ENCODE measurements at regions not wholly inside any gene's neighbourhood (a gene's known extent, or its start where the extent isn't known, plus 50 kb on each side); places are given as distances from the start of the nearest gene placed in this dataset.

DNA sequence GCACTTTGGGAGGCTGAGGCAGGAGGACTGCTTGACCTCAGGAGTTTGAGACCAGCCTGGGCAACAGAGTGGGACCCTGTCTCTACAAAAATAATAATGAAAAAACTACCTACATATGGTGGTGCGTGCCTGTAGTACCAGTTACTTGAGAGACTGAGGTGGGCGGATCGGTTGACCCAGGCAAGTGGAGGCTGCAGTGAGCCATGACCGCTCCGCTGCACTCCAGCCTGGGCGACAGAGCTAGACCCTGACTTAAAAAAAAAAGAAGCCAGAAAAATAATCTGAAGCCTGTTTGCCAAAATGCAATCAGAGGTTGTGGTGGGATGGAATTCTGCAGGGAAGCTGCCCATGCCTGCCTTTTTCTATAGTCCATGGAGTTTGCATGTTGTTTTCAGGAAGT lies 50.4 kb upstream of the GGTA1 start:
- peak overlapping the region in 1 of 10 experiments; percentile 54; a peak in 1 of 20 replicates for H3K4me3 ChIP-seq
- no peaks in the 10 kb centered on the region for H3K27me3 ChIP-seq
- H3K4me1 ChIP-seq = peaks cover 34 to 65% (median 60%) of the 10 kb centered on the region in 10 experiments
- H3K9ac ChIP-seq = 0 out of 22 replicates have a peak overlapping the region, but pooled peaks of 1 of the 11 experiments have one; percentile 63
- no peak overlapping the region for H3K27ac ChIP-seq
- H3K9me3 ChIP-seq (replicated peaks in 1 of 11) = no peaks in the 10 kb centered on the region
- H3K36me3 ChIP-seq = no peaks in the 10 kb centered on the region
- H3K4me2 ChIP-seq = peak overlapping the region; percentile 71 to 98 (median 87)
- TF ChIP-seq Cebpa-rat (IDR thresholded peaks at IDR 0.05) = no peak
- H4K20me1 ChIP-seq = peaks cover 0 to 17% (median 0%) of the 10 kb centered on the region in 11 experiments; a peak in 2 of 22 replicates

DNA sequence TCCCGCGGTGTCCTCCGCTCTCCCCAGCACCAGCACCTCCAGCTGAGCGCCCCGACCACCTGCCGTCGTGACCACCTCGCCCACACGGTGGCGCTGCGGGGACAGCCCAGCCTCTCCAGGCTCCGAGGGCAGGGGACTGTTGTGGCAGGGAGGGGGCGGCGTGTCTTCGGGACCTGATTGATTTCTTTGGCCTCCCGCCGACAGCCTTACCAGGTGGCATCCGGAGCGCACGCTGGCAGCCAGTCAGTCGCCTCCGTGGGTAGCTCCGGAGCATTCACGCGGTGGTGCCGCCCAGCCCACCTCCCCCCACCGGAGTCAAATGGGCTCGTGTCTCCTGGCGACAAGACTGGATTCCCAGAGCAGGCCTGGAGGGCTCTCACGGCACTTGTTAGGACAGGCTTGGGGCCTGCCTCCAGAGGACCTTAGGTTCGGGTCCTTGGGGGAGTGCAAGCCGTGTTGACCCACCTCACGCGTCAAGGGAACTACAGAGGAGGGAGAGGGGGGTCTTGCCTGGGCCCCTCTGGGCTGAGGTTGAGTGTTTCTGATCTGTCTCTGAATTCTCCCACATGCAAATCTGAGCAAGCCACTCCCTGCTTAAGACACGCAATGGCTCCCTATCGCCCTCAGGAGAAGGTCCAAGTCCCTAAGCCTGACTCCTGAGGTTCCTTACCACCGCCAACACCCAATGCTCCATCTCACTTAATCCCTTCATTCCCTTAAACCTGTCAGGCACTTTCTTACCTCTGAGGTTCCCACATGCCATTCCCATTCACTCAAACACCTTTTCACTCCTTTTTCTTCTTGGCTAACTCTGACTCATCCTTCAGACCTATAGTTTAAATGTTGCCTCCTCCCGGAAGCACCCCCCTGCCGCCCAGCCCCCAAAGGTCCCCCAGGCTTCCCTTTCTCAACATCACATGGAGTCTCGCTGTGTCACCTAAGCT lies 51.2 kb upstream of the GGTA1 start:
- H4K20me1 ChIP-seq = peaks cover 0 to 17% (median 0%) of the 10 kb centered on the region in 11 experiments; a peak in 2 of 22 replicates
- peak overlapping the region in 10 of 11 experiments; percentile 14 to 63 (median 46); a peak in 12 of 22 replicates for H3K9ac ChIP-seq
- H3K9me3 ChIP-seq (replicated peaks in 1 of 11) = no peaks in the 10 kb centered on the region
- H3K36me3 ChIP-seq = no peaks in the 10 kb centered on the region
- H3K4me1 ChIP-seq = peaks cover 35 to 65% (median 58%) of the 10 kb centered on the region in 10 experiments
- no peaks in the 10 kb centered on the region for H3K27me3 ChIP-seq
- peak overlapping the region in 6 of 10 experiments; percentile 35 to 64 (median 44); a peak in 12 of 20 replicates for H3K4me3 ChIP-seq
- H3K4me2 ChIP-seq = peak overlapping the region; percentile 71 to 98 (median 87)
- TF ChIP-seq Cebpa-rat (IDR thresholded peaks at IDR 0.05) = no peak
- H3K27ac ChIP-seq = no peak overlapping the region; a peak in 1 of 22 replicates

DNA sequence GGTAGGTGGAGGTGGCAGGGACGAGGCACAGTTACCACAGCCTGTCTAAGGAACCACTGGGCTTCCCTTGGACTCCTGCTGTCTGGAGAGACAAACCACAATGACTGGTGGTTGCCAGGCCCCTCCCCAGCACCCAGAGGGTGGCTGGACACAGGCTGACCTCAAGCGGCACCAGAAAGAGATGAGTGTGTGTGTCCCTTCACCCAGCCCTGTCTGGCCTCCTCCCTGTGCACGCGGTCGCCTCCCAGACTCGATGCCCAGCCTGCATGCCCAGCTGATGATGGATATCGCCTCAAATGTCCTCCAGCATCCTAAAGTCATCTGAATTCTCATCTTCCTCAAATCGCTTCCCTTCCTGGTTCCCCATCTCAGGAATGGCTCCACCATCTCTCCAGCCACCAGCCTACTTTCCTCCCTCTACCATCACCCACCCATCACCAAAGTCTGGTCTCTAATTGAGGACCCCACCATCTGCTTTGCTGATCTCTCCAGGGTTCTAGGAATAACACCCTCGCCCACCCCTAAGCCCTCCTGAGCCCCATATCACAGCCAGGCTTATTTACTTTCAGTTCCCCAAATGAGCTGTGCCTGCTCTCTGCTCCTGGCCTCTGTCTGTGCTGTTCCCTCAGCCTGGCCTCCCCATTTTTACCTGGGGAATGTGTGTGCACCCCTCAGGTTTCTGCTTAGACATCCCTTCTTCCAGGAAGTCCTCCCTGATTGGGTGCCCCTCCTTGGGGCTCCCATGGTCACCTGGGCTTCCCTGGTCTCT lies 52.5 kb upstream of the GGTA1 start:
- Histone ChIP-seq H3K9me3 (replicated peaks in 1 of 11) (no peaks in the 10 kb centered on the region), H3K27ac (no peak overlapping the region), H4K20me1 (peaks cover 0 to 17% (median 0%) of the 10 kb centered on the region in 11 experiments; a peak in 2 of 22 replicates), H3K4me1 (peaks cover 45 to 72% (median 66%) of the 10 kb centered on the region in 10 experiments), H3K4me3 (no peak overlapping the region), H3K9ac (no peak overlapping the region), H3K27me3 (no peaks in the 10 kb centered on the region), H3K36me3 (no peaks in the 10 kb centered on the region), H3K4me2 (peak overlapping the region; percentile 11 to 92 (median 54); a peak in 21 of 22 replicates)
- no peak for TF ChIP-seq Cebpa-rat (IDR thresholded peaks at IDR 0.05)

DNA sequence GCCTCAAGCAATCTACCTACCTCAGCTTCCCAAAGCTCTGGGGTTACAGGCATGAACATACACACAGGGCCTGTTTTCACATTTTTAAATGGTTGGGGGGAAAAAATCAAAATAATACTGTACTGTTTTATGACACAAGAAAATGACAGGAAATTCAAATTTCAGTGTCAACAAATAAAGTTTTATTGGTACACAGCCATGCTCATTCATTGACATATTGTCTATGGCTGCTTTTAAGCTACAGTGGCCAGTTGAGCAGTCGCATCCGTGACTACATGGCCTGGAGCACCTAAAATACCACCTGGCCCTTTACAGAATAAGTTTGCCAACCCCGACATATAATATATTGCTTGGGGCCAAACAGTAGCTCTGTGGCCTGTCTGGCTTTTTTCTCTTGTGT lies 56.4 kb upstream of the GGTA1 start:
- no peaks in the 10 kb centered on the region for H3K9me3 ChIP-seq (replicated peaks in 1 of 11)

DNA sequence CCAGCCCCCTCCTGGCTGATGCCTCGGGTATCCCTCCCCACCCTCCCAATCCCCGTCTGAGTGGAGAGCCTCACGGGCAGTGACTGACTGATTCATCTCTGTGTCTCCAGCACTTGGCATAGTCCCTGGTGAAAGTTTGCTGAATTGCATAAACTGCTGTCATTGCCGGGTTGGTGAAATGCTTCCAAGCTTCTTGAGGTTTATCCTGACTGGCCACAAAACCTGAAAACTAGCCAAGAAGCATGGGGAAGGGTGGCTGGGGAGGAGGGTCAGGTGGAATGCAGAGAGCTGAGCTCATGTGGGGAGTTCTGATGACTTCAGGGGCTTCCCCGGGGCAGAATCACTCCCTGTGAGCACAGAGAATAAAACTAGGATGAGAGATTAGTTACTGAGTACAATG lies 56.9 kb upstream of the GGTA1 start:
- H3K4me1 ChIP-seq = peaks cover 66 to 100% (median 95%) of the 10 kb centered on the region in 10 experiments
- peak overlapping the region; percentile 74 to 96 (median 88) for H3K4me2 ChIP-seq
- no peaks in the 10 kb centered on the region for H3K27me3 ChIP-seq
- H3K9ac ChIP-seq = peak overlapping the region in 1 of 11 experiments; percentile 68; a peak in 1 of 22 replicates
- no peak overlapping the region for H3K4me3 ChIP-seq
- no peaks in the 10 kb centered on the region for H3K36me3 ChIP-seq
- H3K27ac ChIP-seq = peak overlapping the region in 2 of 11 experiments; percentile 77 to 88; a peak in 5 of 22 replicates
- no peaks in the 10 kb centered on the region for H3K9me3 ChIP-seq (replicated peaks in 1 of 11)
- no peak for TF ChIP-seq Cebpa-rat (IDR thresholded peaks at IDR 0.05)
- peaks cover 0 to 15% (median 0%) of the 10 kb centered on the region in 11 experiments; a peak in 2 of 22 replicates for H4K20me1 ChIP-seq

More for the DNA sequence above, 56.4 kb upstream of the GGTA1 start:
- H3K9ac ChIP-seq = no peak overlapping the region
- no peaks in the 10 kb centered on the region for H3K36me3 ChIP-seq
- no peaks in the 10 kb centered on the region for H3K27me3 ChIP-seq
- H4K20me1 ChIP-seq = peaks cover 0 to 17% (median 0%) of the 10 kb centered on the region in 11 experiments; a peak in 2 of 22 replicates
- TF ChIP-seq Cebpa-rat (IDR thresholded peaks at IDR 0.05) = no peak
- peaks cover 70 to 100% (median 93%) of the 10 kb centered on the region in 10 experiments for H3K4me1 ChIP-seq
- peak overlapping the region in 5 of 11 experiments; percentile 82 to 96 (median 88); a peak in 8 of 22 replicates for H3K4me2 ChIP-seq
- H3K4me3 ChIP-seq = no peak overlapping the region
- H3K27ac ChIP-seq = no peak overlapping the region

DNA sequence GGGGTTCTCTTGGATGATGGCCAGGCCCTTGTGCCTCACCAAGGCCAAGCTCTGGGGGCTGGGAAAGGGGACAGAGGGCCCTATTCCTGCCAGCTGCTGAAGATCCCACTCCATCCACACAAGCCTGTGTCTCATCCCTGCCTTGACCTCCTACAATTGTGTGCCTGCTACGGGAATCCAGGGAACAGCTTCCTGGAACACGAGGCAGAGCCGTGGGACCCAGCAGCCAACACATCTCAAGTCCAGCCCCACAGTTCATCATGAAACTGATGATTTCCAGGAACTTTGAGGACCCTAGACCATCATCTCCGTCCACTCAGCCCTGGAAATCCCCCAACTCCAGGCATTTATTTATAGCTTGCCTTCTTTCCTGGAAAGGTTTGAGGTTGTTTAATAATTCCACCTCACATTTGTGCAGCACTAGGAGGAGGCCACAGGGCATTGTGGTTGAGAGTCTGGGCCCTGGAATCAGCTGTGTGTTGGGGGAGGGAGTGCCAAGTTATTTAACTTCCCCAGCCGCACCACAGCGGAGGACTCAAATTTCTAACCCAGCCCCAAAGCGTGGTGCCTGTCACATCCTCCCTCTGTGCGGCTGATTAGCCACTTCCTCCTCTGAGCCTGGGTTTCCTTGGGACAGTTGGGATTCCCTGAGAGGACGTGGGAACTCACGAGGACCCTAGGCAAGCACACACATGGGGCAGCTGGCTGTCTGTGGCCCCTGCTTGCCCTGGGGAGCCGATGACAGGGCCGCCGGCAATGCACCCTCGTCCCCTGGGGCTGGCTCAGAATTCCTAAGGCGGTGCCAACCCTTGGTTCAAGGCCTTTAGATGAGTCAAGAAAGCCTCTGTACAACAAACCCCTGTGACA lies 58.2 kb upstream of the GGTA1 start:
- Histone ChIP-seq H3K4me3 (peak overlapping the region in 4 of 10 experiments; percentile 3 to 37 (median 22); a peak in 6 of 20 replicates), H3K27me3 (no peaks in the 10 kb centered on the region), H3K9ac (peak overlapping the region in 9 of 11 experiments; percentile 46 to 69 (median 62); a peak in 17 of 22 replicates), H3K27ac (peak overlapping the region; percentile 29 to 88 (median 79); a peak in 21 of 22 replicates), H3K4me1 (peaks cover 62 to 100% (median 94%) of the 10 kb centered on the region in 10 experiments), H3K9me3 (replicated peaks in 1 of 11) (no peaks in the 10 kb centered on the region), H3K36me3 (no peaks in the 10 kb centered on the region), H4K20me1 (peaks cover 0 to 3% (median 0%) of the 10 kb centered on the region in 11 experiments; a peak in 1 of 22 replicates), H3K4me2 (peak overlapping the region; percentile 74 to 96 (median 88))
- no peak for TF ChIP-seq Cebpa-rat (IDR thresholded peaks at IDR 0.05)

DNA sequence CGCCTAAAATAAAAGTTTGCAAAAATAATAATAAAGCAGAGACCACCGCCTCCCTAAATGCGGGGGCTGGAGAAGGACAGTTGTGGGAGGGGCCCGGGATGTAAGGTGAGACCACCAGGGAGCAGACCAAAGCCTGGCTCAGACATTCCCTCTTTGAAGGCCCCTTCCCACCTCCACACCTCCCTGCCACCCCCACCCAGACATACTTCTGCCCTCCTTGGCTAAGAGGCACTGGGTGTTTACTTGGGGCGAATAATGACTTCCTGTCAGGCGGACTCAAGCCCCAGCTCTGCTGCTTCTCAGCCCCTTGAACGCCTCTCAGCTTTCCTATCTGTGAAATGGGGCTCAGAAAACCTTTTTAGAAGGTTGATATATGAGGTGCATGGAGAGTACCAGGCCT lies 58.8 kb upstream of the GGTA1 start:
- Histone ChIP-seq H3K27ac (peak overlapping the region; percentile 29 to 88 (median 79); a peak in 21 of 22 replicates), H3K4me3 (peak overlapping the region in 3 of 10 experiments; percentile 8 to 37 (median 37); a peak in 5 of 20 replicates)

More for the DNA sequence above, 58.8 kb upstream of the GGTA1 start:
- Histone ChIP-seq H3K9ac (peak overlapping the region in 9 of 11 experiments; percentile 46 to 69 (median 62); a peak in 17 of 22 replicates), H3K27me3 (no peaks in the 10 kb centered on the region), H3K36me3 (no peaks in the 10 kb centered on the region), H4K20me1 (0 out of 22 replicates have a peak, but pooled peaks cover 0 to 3% (median 0%) of the 10 kb centered on the region in 11 experiments), H3K4me2 (peak overlapping the region; percentile 74 to 96 (median 88)), H3K9me3 (replicated peaks in 1 of 11) (no peaks in the 10 kb centered on the region), H3K4me1 (peaks cover 62 to 95% (median 90%) of the 10 kb centered on the region in 10 experiments)
- no peak for TF ChIP-seq Cebpa-rat (IDR thresholded peaks at IDR 0.05)
